GM12878 (cell line): ENCODE measurements at regions not wholly inside any gene's neighbourhood (a gene's known extent, or its start where the extent isn't known, plus 50 kb on each side); places are given as distances from the start of the nearest gene placed in this dataset.

ENCODE experiments used
- ATF7 ChIP-seq: fragments of 450-650 bp; IDR thresholded peaks from 2 replicates; pipeline ENCODE4 v1.6.1; 2016; ENCODE audit warnings: low read depth, mild to moderate bottlenecking
- CBX3 ChIP-seq: fragments of 200-600 bp; sonication (generic); IDR thresholded peaks from 2 replicates; pipeline ENCODE4 v1.6.1; 2016; ENCODE audit warnings: low read depth, borderline replicate concordance
- CBX5 ChIP-seq: sonication (generic); IDR thresholded peaks from 2 replicates; pipeline ENCODE4 v1.6.1; 2016; ENCODE audit warnings: low read depth, moderate library complexity, mild to moderate bottlenecking, inconsistent platforms
- EGR1 ChIP-seq, 2 experiments: IDR thresholded peaks; 1 replicate in 1 of 2; 2 replicates in 1 of 2; pipeline ENCODE4 v1.6.1; 2011 to 2012; ENCODE audit warnings: low read depth in 2 of 2, low read length in 2 of 2, borderline replicate concordance in 1 of 2, mild to moderate bottlenecking in 1 of 2, moderate library complexity in 1 of 2
- FOXM1 ChIP-seq: IDR thresholded peaks from 2 replicates; pipeline ENCODE4 v1.6.1; 2012; ENCODE audit warnings: low read depth, mild to moderate bottlenecking, inconsistent platforms, low read length, moderate library complexity
- KDM1A ChIP-seq: fragments of 200-600 bp; sonication (generic); IDR thresholded peaks from 2 replicates; pipeline ENCODE4 v1.6.1; 2016; ENCODE audit warnings: borderline replicate concordance
- POU2F2 ChIP-seq: IDR thresholded peaks from 3 replicates; pipeline ENCODE4 v1.6.1; 2011; ENCODE audit warnings: low read depth, mild to moderate bottlenecking, low read length, borderline replicate concordance
- RAD21 ChIP-seq: IDR thresholded peaks from 2 replicates; pipeline ENCODE4 v1.6.1; 2011; ENCODE audit warnings: mild to moderate bottlenecking, low read depth, low read length, moderate library complexity; ENCODE audit not compliant: insufficient read depth
- SP1 ChIP-seq: IDR thresholded peaks from one replicate; pipeline ENCODE4 v1.6.1; 2011; ENCODE audit warnings: low read depth, low read length
- TCF7 ChIP-seq: IDR thresholded peaks from 2 replicates; pipeline ENCODE4 v1.6.1; 2014; ENCODE audit warnings: antibody characterized with exemption, borderline replicate concordance
- TF ChIP-seq, protein P1 (sequence below): IDR thresholded peaks from 2 replicates; pipeline ENCODE4 v1.6.1; 2011; ENCODE audit warnings: borderline replicate concordance, low read depth, mild to moderate bottlenecking, moderate library complexity, mixed read lengths, low read length; ENCODE audit not compliant: insufficient read depth; ENCODE audit errors: extremely low read length
- TF ChIP-seq, protein P2 (sequence below): IDR thresholded peaks from 2 replicates; pipeline ENCODE4 v1.6.1; 2011; ENCODE audit warnings: low read depth, mild to moderate bottlenecking, low read length, moderate library complexity, borderline replicate concordance; ENCODE audit errors: extremely low read depth
- TF ChIP-seq, protein P3 (sequence below): fragments of 150-350 bp; IDR thresholded peaks from 2 replicates; pipeline ENCODE4 v1.6.1; 2014; ENCODE audit warnings: mild to moderate bottlenecking, low read depth, low read length
- TF ChIP-seq, protein P4 (sequence below): fragments of 450-650 bp; formaldehyde crosslinking; IDR thresholded peaks from 2 replicates; pipeline ENCODE4 v1.4.0; 2022; ENCODE audit warnings: mild to moderate bottlenecking, moderate library complexity
- TF ChIP-seq, protein P5 (sequence below): fragments of 450-650 bp; IDR thresholded peaks from 2 replicates; pipeline ENCODE4 v1.6.1; 2016; ENCODE audit warnings: mild to moderate bottlenecking
- TF ChIP-seq, protein P6 (sequence below): IDR thresholded peaks from 2 replicates; pipeline ENCODE4 v1.6.1; 2012; ENCODE audit warnings: improper control_type of control experiment, low read depth, low read length; ENCODE audit not compliant: insufficient replicate concordance

DNA sequence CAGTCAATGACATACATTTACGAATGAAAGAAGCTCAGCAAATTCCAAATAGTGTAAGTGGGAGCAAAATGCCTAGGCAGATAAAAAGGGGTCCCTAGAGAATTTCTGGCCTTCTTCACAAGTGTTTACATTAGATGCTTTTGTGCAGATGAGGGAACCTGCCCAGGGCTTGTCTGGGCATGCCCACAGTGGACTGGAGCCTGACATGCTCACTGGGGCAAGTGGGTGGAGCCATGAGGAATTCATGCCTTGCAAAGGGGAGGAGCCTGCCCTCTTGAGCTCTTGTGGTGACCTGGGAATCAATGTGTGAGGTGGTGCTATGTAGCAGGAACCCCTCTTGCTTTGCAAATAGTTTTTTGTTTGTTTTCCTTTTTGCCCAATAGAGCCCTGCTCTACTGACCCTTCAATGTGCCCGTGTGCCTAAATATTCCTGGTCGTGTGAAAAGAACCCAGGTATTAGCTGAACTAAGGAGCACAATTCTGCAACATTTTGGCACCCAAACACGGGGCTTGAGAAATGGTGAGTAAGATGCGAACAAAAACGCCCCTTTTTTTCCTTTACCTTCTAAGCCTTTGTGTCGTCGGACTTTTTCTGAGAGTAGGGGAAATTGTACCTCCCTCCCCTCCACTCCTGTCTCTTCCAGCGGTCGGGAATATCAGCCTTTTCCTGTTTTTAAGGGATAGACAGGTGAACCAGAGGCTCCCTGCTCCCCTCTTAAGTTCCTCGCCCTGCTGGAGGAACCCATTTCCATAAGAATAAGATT lies 433.8 kb upstream of the CDH9 start (continued):
- TF ChIP-seq RAD21 (no peak), SP1 (no peak), CBX3 (no peak), TCF7 (no peak), ATF7 (0 out of 2 replicates have a peak, but pooled peaks have one; percentile 12), CBX5 (no peak), FOXM1 (no peak), KDM1A (no peak), EGR1 (IDR thresholded peaks at IDR 0.05; ENCODE audit: borderline replicate concordance in 1 of 2, low read depth in 2 of 2, low read length in 2 of 2) (no peak), POU2F2 (no peak)
- TF ChIP-seq, protein P1, sequence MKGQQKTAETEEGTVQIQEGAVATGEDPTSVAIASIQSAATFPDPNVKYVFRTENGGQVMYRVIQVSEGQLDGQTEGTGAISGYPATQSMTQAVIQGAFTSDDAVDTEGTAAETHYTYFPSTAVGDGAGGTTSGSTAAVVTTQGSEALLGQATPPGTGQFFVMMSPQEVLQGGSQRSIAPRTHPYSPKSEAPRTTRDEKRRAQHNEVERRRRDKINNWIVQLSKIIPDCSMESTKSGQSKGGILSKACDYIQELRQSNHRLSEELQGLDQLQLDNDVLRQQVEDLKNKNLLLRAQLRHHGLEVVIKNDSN, result no peak
- TF ChIP-seq, protein P2, sequence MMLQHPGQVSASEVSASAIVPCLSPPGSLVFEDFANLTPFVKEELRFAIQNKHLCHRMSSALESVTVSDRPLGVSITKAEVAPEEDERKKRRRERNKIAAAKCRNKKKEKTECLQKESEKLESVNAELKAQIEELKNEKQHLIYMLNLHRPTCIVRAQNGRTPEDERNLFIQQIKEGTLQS, result no peak
- TF ChIP-seq, protein P3, sequence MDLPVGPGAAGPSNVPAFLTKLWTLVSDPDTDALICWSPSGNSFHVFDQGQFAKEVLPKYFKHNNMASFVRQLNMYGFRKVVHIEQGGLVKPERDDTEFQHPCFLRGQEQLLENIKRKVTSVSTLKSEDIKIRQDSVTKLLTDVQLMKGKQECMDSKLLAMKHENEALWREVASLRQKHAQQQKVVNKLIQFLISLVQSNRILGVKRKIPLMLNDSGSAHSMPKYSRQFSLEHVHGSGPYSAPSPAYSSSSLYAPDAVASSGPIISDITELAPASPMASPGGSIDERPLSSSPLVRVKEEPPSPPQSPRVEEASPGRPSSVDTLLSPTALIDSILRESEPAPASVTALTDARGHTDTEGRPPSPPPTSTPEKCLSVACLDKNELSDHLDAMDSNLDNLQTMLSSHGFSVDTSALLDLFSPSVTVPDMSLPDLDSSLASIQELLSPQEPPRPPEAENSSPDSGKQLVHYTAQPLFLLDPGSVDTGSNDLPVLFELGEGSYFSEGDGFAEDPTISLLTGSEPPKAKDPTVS, result no peak
- TF ChIP-seq, protein P4, sequence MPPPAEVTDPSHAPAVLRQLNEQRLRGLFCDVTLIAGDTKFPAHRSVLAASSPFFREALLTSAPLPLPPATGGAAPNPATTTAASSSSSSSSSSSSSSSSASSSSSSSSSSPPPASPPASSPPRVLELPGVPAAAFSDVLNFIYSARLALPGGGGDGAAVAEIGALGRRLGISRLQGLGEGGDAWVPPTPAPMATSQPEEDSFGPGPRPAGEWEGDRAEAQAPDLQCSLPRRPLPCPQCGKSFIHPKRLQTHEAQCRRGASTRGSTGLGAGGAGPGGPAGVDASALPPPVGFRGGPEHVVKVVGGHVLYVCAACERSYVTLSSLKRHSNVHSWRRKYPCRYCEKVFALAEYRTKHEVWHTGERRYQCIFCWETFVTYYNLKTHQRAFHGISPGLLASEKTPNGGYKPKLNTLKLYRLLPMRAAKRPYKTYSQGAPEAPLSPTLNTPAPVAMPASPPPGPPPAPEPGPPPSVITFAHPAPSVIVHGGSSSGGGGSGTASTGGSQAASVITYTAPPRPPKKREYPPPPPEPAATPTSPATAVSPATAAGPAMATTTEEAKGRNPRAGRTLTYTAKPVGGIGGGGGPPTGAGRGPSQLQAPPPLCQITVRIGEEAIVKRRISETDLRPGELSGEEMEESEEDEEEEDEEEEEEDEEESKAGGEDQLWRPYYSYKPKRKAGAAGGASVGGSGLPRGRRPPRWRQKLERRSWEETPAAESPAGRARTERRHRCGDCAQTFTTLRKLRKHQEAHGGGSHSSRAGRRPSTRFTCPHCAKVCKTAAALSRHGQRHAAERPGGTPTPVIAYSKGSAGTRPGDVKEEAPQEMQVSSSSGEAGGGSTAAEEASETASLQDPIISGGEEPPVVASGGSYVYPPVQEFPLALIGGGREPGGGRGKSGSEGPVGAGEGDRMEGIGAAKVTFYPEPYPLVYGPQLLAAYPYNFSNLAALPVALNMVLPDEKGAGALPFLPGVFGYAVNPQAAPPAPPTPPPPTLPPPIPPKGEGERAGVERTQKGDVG (CRISPR knock-in tag), result no peak
- TF ChIP-seq, protein P5, sequence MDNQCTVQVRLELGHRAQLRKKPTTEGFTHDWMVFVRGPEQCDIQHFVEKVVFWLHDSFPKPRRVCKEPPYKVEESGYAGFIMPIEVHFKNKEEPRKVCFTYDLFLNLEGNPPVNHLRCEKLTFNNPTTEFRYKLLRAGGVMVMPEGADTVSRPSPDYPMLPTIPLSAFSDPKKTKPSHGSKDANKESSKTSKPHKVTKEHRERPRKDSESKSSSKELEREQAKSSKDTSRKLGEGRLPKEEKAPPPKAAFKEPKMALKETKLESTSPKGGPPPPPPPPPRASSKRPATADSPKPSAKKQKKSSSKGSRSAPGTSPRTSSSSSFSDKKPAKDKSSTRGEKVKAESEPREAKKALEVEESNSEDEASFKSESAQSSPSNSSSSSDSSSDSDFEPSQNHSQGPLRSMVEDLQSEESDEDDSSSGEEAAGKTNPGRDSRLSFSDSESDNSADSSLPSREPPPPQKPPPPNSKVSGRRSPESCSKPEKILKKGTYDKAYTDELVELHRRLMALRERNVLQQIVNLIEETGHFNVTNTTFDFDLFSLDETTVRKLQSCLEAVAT, result peak; percentile 80
- TF ChIP-seq, protein P6, sequence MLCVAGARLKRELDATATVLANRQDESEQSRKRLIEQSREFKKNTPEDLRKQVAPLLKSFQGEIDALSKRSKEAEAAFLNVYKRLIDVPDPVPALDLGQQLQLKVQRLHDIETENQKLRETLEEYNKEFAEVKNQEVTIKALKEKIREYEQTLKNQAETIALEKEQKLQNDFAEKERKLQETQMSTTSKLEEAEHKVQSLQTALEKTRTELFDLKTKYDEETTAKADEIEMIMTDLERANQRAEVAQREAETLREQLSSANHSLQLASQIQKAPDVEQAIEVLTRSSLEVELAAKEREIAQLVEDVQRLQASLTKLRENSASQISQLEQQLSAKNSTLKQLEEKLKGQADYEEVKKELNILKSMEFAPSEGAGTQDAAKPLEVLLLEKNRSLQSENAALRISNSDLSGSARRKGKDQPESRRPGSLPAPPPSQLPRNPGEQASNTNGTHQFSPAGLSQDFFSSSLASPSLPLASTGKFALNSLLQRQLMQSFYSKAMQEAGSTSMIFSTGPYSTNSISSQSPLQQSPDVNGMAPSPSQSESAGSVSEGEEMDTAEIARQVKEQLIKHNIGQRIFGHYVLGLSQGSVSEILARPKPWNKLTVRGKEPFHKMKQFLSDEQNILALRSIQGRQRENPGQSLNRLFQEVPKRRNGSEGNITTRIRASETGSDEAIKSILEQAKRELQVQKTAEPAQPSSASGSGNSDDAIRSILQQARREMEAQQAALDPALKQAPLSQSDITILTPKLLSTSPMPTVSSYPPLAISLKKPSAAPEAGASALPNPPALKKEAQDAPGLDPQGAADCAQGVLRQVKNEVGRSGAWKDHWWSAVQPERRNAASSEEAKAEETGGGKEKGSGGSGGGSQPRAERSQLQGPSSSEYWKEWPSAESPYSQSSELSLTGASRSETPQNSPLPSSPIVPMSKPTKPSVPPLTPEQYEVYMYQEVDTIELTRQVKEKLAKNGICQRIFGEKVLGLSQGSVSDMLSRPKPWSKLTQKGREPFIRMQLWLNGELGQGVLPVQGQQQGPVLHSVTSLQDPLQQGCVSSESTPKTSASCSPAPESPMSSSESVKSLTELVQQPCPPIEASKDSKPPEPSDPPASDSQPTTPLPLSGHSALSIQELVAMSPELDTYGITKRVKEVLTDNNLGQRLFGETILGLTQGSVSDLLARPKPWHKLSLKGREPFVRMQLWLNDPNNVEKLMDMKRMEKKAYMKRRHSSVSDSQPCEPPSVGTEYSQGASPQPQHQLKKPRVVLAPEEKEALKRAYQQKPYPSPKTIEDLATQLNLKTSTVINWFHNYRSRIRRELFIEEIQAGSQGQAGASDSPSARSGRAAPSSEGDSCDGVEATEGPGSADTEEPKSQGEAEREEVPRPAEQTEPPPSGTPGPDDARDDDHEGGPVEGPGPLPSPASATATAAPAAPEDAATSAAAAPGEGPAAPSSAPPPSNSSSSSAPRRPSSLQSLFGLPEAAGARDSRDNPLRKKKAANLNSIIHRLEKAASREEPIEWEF, result no peak
